Activated CD4-positive, alpha-beta T cell treated with anti-CD3 and anti-CD28 coated beads, Interleukin-2, amount 50 U/mL, for 24 hours (primary cell): ENCODE measurements at regions not wholly inside any gene's neighbourhood (a gene's known extent, or its start where the extent isn't known, plus 50 kb on each side); places are given as distances from the start of the nearest gene placed in this dataset.
"Not testable (repeated sequence)": the region's sequence is repeated elsewhere in the genome, so short reads cannot be mapped to it uniquely, and the experiment has no call there.

Source experiments
- DNase-seq, 2 donors: peaks; one replicate each; pipeline ENCODE4 v3.0.0-alpha.2; 2020; ENCODE audit warnings: low read depth in 1 of 2, low spot score in 1 of 2

DNA sequence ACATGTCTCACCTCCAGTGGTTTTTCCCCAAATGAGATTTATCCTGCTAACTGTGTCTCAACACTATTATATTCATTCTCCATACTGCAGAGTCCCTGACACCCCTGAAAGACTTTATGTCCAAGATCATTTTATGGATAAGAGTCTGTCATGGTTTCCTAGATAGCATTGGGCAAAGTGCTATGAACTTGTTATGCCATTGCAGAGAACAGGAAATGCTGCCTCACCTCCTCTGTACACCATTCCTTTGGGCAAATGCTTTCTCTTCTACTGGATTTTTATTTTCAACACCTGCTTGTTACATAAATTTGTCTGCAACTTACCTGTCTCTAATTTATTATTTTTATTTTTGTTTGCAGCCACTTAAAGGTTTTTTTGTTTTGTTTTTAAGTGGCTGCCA lies 652.5 kb upstream of the FAM98A start:
- DNase-seq: no peak

DNA sequence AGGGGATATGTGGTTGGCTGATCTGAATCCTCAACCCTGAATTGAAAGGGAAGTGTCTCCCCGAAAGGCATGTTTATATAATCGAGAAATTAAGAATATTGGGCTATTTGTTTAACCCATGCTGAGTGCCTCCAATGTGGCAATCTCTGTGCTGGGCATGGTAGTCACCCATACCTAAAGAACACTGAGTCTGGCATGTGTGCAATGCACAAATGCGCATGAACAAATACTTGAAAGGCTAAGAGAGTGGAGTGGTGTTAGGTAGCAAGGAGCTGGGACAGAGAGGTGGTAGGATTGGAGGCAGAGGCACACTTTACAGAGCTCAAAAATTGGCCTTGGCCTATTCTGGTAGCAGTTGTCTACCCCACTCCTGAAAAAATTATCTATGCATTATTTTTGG lies 645.1 kb upstream of the FAM98A start:
- DNase-seq: no peak

GRCh38 chr2:34242763-34243123 lies 643.6 kb upstream of the FAM98A start:
- DNase-seq: no peak

DNA sequence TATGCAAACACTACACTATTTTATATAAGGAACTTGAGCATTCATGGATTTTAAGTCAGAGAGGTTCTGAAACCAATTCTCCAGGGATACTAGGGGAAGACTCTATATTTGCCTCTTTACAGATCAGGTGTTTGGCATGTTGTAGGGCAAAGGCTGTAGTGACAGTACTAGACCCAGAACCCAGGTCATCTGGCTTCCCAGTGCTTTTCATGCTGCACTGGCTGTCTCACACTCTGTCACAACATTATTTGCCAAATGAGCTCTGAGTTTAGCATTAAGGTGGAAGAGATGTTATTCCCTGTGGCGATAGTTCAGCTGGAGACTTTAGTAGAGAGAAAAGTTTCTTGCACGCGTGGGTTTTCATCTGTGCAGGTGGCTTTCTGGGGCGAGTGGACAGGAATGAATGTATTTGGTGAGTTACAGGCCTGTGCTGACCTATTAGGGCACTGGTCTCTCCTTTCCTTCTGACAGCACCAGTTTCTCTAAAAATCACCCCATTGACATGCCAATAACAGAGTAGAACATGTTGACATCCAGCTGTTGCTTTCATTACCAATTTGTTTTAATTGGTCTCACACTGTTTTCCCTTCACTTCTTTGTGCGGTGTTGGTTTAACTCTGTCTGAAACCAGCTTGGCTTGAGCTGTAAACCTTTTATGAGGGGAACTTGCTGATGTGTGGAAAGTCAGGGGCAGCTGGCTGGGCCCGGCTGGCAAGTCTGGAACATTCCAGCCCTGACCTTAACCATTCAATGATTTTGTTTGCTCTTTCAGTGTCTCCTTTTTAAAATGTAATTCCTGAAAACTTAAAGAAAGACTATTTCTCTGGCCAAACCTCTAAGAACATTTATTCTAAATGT lies 643.0 kb upstream of the FAM98A start:
- DNase-seq: no peak

DNA sequence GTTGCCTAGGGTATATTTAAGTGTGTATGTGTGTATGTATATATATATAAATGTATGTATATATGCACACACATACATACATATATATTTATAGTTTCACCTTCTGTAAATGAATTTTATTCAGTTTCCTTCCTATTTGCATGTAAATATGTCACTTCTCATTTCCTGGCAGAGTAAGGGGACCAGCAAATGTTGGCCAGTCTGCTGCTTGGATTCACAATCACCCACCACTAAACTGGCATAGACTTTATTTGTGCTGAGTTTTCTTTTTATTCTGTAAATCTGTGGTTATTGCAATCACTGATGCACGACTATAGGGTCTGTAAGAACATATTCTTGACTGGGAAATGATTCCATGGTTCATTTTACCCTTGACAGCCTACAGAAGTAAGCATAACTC lies 640.4 kb upstream of the FAM98A start:
- DNase-seq: no peak

GRCh38 chr2:34234823-34235222 lies 635.7 kb upstream of the FAM98A start:
- no peak for DNase-seq

DNA sequence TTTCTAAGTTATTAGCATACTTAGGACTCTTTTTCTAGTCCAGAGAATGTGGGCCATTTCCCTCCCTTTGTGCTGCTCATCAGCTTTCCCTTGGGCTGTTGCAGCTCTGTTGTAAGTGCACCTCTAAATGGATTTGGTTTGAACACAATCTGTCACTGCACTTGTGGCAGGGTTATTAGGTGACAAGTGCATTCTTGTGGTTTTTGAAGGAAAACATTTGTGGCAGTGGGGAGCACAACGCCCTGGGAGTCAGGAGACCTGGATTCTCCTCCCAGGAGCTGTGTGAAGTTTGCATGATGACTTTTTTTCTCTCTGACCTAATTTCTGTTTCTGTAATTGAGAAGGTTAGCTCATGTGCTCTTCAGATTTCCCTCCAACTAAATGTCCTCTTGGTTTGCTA lies 630.9 kb upstream of the FAM98A start:
- DNase-seq: no peak

GRCh38 chr2:34215174-34215573 lies 616.1 kb upstream of the FAM98A start:
- DNase-seq: no peak

- not testable (repeated sequence) for DNase-seq
These were observed 611.3 kb upstream of the FAM98A start for GRCh38 chr2:34210382-34210781.

GRCh38 chr2:34204560-34204959 lies 605.5 kb upstream of the FAM98A start:
- DNase-seq: no peak

GRCh38 chr2:34201099-34201498 lies 602.0 kb upstream of the FAM98A start:
- no peak for DNase-seq

DNA sequence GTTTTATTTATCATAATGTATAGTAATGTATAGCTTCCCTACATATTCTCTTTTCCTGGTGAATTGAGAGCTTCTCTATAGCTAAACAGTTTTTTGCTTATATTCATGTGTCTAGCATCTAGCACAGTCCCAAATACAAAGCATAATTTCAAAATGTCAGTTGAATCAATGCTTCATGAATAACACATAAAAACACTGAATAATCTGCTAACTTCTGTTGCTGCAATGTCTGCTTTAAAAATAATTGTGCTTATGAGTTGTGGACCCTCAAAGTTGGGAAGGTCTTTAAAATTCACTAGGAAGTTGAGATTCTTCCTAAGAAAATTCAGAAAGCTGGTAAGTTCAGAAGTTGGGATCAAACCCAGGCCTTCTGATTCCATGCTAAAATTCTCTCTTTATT lies 600.9 kb upstream of the FAM98A start:
- DNase-seq: no peak

- DNase-seq: no peak
These were observed 594.1 kb upstream of the FAM98A start for GRCh38 chr2:34193164-34193563.

GRCh38 chr2:34188464-34189303 lies 589.6 kb upstream of the FAM98A start:
- no peak for DNase-seq

DNA sequence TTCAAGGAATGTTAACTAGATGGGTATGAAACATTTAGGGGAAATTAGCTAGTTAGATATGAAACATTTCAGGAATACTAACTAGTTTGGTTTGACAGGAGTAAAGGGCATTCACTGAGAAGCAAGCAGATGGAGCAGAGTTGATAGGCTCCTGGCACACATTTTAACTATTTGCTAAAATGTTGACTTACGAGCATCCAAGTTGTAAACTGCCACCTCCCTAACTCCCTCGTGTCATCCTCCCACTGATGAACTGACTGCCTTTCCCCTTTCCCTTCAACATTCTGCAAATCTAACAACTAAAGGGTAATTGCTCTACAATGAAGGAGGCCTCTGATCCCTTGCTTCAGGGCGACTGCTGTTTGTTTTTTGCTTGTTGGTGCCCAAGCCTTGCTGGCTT lies 580.4 kb upstream of the FAM98A start:
- no peak for DNase-seq

GRCh38 chr2:34178482-34178881 lies 579.4 kb upstream of the FAM98A start:
- DNase-seq: no peak

- DNase-seq: no peak
These were observed 577.6 kb upstream of the FAM98A start for GRCh38 chr2:34176693-34177092.

DNA sequence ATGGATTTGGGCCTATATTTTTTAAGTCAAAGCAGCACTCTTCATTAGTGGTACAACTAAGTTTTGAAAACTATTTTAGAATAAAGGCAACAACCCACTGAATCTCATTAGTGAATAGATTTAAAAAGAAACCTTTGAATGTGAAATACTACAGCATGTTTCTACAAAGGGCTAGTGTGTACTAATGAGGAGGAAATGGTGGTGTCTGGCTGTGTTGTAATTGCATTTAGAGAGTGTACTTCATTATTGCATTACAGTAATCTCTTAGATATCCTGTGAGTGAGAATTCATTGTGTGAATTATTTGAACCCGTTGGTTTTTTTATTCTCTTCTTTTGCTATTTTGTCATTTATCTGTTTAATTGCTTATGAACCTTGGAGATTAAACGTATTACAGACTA lies 575.4 kb upstream of the FAM98A start:
- DNase-seq: no peak

GRCh38 chr2:34162231-34162630 lies 563.1 kb upstream of the FAM98A start:
- DNase-seq: no peak

DNA sequence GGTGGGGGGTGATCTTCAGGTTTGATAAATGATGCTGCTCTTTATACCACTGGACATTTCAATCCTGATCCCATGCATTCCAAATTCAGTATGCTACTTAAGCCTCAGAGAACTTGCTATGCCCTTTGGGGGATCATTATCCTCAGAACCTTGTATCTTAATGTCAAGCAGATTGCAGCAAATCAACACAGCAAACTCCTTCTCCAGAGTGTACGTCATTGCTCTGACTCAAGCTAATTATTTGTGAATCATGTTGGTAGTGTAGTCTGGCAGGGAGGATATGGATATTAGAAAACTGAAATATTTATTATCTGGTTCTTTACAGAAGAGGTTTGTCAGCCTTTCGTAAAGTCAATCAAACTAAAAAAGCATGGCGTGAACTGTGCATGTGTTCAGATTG lies 562.5 kb upstream of the FAM98A start:
- DNase-seq: no peak

DNA sequence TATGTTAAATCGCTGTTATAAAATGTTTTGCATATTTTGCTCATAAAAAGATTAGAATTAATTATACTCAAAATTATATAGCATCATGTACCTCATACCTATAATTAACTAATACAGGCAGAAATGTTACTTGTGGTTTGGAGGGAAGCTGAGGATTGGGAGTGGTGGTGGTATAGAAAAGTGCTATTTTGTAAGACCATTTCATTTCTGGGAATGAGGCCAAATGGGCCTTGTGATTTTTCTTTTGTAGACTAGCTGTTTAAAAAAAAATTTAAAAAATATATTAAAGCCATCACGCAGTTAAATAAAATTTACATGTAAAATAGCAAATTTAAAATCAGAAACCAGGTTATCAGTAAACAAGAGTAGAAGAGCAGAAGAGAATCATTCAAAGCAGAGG lies 560.8 kb upstream of the FAM98A start:
- DNase-seq: no peak

- no peak for DNase-seq
These were observed 554.4 kb upstream of the FAM98A start for GRCh38 chr2:34153484-34153883.
